ENCODE measurements at regions not wholly inside any gene's neighbourhood (a gene's known extent, or its start where the extent isn't known, plus 50 kb on each side); places are given as distances from the start of the nearest gene placed in this dataset.
"Not testable (repeated sequence)": the region's sequence is repeated elsewhere in the genome, so short reads cannot be mapped to it uniquely, and the experiment has no call there.

DNA sequence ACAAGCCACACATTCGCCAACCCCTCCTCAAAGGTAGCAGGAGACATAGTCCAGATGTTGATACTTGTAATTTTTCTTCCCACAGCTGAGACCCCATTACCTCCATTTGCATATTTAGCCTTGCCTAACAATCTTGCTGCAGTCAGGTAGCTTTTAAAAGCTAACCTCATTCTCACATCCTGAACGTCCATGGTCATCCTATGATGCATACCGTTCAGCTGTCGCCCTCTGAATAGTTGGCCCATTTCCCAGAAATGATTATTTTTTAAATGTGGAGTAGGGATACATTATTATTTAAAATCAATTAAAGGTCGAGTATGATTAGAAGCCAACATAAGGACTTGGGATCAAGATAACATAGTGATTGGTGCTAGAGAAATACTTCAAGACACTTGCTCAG is 165.0 kb downstream of the MEX3B start:
- no peaks in the 10 kb centered on the region for H3K27me3 ChIP-seq (ENCODE audit: control insufficient read depth, insufficient read depth, low read length)
- no peaks in the 10 kb centered on the region for H3K36me3 ChIP-seq (replicated peaks; ENCODE audit: control insufficient read depth, insufficient read depth, low read length)

DNA sequence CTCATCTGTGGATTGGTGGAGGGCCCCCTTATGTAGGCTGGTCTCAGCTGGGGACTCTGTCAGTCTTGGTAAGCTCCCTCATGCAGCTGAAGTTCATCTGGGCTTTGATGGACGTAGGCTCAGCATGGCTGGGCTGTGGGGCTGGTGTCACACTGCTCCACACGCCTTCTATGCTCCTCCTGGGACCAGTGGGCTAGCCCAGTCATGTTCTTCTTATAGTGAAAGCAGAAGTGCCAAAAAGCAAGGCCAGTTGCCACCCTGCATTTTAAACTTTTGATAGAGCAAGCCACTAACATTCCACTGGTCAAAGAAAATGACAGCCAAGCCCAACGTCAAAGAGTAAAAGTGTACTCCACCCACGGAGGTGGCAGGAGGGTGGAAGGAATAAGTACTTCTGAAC is 165.5 kb downstream of the MEX3B start:
- no peak for DNase-seq
- Histone ChIP-seq H3K4me3 (ENCODE audit: insufficient read depth, low read depth, low read length) (no peak overlapping the region), H3K36me3 (replicated peaks; ENCODE audit: control insufficient read depth, insufficient read depth, low read length) (no peaks in the 10 kb centered on the region), H3K27me3 (ENCODE audit: control insufficient read depth, insufficient read depth, low read length) (no peaks in the 10 kb centered on the region)

More for the DNA sequence above, 165.0 kb downstream of the MEX3B start:
- H3K4me3 ChIP-seq (ENCODE audit: insufficient read depth, low read depth, low read length): no peak overlapping the region
- DNase-seq: no peak

DNA sequence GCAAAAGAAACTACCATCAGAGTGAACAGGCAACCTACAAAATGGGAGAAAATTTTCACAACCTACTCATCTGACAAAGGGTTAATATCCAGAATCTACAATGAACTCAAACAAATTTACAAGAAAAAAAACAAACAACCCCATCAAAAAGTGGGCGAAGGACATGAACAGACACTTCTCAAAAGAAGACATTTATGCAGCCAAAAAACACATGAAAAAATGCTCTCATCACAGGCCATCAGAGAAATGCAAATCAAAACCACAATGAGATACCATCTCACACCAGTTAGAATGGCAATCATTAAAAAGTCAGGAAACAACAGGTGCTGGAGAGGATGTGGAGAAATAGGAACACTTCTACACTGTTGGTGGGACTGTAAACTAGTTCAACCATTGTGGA is 170.1 kb downstream of the MEX3B start:
- not testable (repeated sequence) for H3K27me3 ChIP-seq (ENCODE audit: control insufficient read depth, insufficient read depth, low read length); H3K36me3 ChIP-seq (replicated peaks; ENCODE audit: control insufficient read depth, insufficient read depth, low read length); H3K4me3 ChIP-seq (ENCODE audit: insufficient read depth, low read depth, low read length); DNase-seq

GRCh38 chr15:81870746-81871106 is 175.1 kb downstream of the MEX3B start:
- H3K4me3 ChIP-seq (ENCODE audit: insufficient read depth, low read depth, low read length): peak overlapping the region; percentile 44
- DNase-seq; H3K27me3 ChIP-seq (ENCODE audit: control insufficient read depth, insufficient read depth, low read length); H3K36me3 ChIP-seq (replicated peaks; ENCODE audit: control insufficient read depth, insufficient read depth, low read length): not testable (repeated sequence)

DNA sequence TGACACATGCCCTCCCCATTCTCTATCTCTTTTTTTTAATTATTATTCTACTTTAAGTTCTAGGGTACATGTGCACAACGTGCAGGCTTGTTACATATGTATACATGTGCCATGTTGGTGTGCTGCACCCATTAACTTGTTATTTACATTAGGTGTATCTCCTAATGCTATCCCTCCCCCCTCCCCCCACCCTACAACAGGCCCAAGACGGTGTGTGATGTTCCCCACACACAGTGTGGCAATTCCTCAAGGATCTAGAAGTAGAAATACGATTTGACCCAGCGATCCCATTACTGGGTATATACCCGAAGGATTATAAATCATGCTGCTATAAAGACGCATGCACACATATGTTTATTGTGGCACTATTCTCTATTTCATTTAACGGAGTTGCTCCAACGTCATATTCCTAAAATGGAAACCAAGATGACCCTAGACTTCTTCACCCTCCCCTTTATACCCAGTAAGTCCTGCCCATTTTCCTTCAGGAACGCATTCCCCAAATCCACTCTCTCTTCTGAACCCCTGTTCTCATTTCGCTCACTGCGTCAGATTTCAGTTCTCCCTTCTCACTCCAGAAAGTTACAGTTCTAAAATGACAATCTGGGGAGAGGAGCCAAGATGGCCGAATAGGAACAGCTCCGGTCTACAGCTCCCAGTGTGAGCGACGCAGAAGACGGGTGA is 175.6 kb downstream of the MEX3B start:
- peak overlapping the region; percentile 44 for H3K4me3 ChIP-seq (ENCODE audit: insufficient read depth, low read depth, low read length)
- H3K36me3 ChIP-seq (replicated peaks; ENCODE audit: control insufficient read depth, insufficient read depth, low read length); DNase-seq; H3K27me3 ChIP-seq (ENCODE audit: control insufficient read depth, insufficient read depth, low read length): not testable (repeated sequence)

- DNase-seq: no peak
- no peaks in the 10 kb centered on the region for H3K36me3 ChIP-seq (replicated peaks; ENCODE audit: control insufficient read depth, insufficient read depth, low read length)
- H3K27me3 ChIP-seq (ENCODE audit: control insufficient read depth, insufficient read depth, low read length): no peaks in the 10 kb centered on the region
- no peak overlapping the region for H3K4me3 ChIP-seq (ENCODE audit: insufficient read depth, low read depth, low read length)
These were observed 176.5 kb downstream of the MEX3B start for GRCh38 chr15:81869161-81869954.

GRCh38 chr15:81865850-81866537 is 179.8 kb downstream of the MEX3B start:
- Histone ChIP-seq H3K36me3 (replicated peaks; ENCODE audit: control insufficient read depth, insufficient read depth, low read length) (no peaks in the 10 kb centered on the region), H3K4me3 (ENCODE audit: insufficient read depth, low read depth, low read length) (no peak overlapping the region), H3K27me3 (ENCODE audit: control insufficient read depth, insufficient read depth, low read length) (no peaks in the 10 kb centered on the region)
- DNase-seq: no peak

- no peak for DNase-seq
- no peaks in the 10 kb centered on the region for H3K36me3 ChIP-seq (replicated peaks; ENCODE audit: control insufficient read depth, insufficient read depth, low read length)
- no peak overlapping the region for H3K4me3 ChIP-seq (ENCODE audit: insufficient read depth, low read depth, low read length)
- H3K27me3 ChIP-seq (ENCODE audit: control insufficient read depth, insufficient read depth, low read length): no peaks in the 10 kb centered on the region
These were observed 182.7 kb downstream of the MEX3B start for GRCh38 chr15:81863162-81863561.

DNA sequence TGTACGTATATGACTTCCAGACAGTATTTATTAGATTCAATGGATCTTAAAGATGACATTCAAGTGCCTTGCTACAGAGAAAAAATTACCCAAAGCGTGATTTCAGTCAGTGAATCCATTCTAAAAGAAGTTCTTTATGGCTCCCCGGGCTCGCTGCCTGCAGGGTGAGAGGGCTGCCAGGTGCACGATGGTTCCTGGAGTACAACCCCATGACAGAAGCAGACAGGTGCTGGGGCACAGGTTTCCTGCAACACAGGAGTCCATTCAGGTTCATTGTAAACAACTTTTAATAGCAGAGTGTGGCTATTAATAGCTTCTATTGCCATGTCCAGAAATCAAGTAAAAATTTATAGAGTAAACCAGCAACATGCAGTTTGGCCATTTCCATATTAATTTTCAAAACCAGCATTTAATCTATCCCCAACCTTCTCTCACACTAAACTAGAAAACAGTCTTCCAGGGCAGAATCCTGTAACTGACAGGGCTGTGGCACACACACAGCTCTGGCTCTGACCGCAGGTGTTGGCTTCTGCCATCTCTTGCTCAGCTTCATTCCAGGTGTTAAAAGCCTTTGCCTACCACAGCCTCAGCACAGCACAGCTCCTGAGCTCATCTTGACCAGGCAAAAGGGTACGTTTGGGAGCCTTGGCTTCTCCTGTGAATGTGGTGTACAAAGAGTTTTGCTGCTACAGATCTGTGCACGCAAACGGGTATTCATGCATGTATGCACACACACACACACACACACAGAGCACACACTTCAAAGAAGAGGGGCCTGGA is 185.9 kb downstream of the MEX3B start:
- Histone ChIP-seq H3K27me3 (ENCODE audit: control insufficient read depth, insufficient read depth, low read length) (no peaks in the 10 kb centered on the region), H3K36me3 (replicated peaks; ENCODE audit: control insufficient read depth, insufficient read depth, low read length) (no peaks in the 10 kb centered on the region; the same call in 1 of the 2 replicates), H3K4me3 (ENCODE audit: insufficient read depth, low read depth, low read length) (no peak overlapping the region)
- no peak for DNase-seq

GRCh38 chr15:81858586-81858985 is 187.2 kb downstream of the MEX3B start:
- no peaks in the 10 kb centered on the region; the same call in 1 of the 2 replicates for H3K36me3 ChIP-seq (replicated peaks; ENCODE audit: control insufficient read depth, insufficient read depth, low read length)
- no peak overlapping the region for H3K4me3 ChIP-seq (ENCODE audit: insufficient read depth, low read depth, low read length)

DNA sequence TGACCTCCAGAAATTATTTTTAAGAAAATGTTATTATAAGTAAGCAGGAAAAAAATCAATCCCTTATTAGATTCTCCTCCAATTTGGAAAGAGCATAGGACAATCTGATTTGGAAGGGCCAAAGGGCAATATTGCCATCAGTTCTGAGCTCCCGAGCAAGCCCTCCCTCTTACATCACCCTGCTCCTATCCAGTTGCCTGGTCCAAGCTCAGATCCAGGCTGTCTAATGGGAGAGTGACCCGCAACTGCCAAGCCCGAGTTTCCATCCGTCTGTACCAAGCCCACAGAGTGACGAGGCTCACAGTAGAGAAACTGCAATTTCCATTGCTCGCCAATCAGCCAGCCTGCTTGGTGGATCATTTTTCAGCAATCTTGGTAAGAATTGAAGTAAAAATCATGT is 187.7 kb downstream of the MEX3B start:
- Histone ChIP-seq H3K4me3 (ENCODE audit: insufficient read depth, low read depth, low read length) (no peak overlapping the region), H3K27me3 (ENCODE audit: control insufficient read depth, insufficient read depth, low read length) (no peaks in the 10 kb centered on the region), H3K36me3 (replicated peaks; ENCODE audit: control insufficient read depth, insufficient read depth, low read length) (no peaks in the 10 kb centered on the region; the same call in 1 of the 2 replicates)
- no peak for DNase-seq

More at GRCh38 chr15:81858586-81858985, 187.2 kb downstream of the MEX3B start:
- DNase-seq: no peak
- H3K27me3 ChIP-seq (ENCODE audit: control insufficient read depth, insufficient read depth, low read length): no peaks in the 10 kb centered on the region

DNA sequence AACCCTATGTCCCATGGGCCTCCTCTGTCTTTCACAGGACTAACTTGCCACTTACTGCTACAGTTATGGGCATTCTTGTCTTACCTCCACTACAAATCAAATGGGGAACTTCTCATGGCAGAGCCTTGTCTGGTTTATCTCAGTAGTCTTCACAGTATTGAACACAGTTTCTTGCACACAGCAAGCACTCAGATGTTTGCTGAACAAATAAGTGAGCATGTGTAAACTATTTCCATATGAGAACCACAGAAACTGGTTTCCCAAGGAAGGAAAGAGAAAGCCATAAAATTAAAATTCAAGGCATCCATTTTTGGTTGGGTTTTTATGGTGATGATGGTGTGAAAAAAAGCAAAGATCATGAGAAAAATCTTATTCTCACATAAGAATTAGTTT is 189.2 kb downstream of the MEX3B start:
- H3K36me3 ChIP-seq (replicated peaks; ENCODE audit: control insufficient read depth, insufficient read depth, low read length): no peaks in the 10 kb centered on the region; the same call in 1 of the 2 replicates
- no peak for DNase-seq
- H3K27me3 ChIP-seq (ENCODE audit: control insufficient read depth, insufficient read depth, low read length): no peaks in the 10 kb centered on the region
- H3K4me3 ChIP-seq (ENCODE audit: insufficient read depth, low read depth, low read length): no peak overlapping the region

DNA sequence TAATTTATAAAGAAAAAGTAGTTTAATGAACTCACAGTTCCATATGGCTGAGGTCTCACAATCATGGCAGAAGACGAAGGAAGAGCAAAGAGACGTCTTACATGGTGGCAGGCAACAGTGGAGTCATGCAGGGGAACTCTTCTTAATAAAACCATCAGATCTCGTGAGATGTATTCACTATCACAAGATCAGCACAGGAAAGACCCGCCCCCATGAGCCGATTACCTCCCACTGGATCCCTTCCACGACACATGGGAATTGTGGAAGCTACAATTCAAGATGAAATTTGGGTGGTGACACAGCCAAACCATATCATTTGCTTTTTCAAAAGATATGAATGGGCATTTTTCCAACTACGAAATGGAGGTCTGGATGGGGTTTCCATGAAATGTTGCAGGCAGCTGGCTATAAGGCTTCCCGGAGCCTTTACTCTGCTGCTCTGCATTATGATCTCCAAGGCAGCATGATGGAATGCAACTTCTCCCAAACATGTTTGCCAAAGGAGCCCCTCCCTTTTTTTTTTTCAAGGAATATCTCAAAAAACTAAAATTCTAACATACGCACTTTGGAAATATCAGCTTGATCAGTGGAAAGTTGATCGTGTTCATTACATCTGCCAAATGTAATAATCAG is 189.7 kb downstream of the MEX3B start:
- no peak for DNase-seq
- Histone ChIP-seq H3K4me3 (ENCODE audit: insufficient read depth, low read depth, low read length) (no peak overlapping the region), H3K27me3 (ENCODE audit: control insufficient read depth, insufficient read depth, low read length) (no peaks in the 10 kb centered on the region), H3K36me3 (replicated peaks; ENCODE audit: control insufficient read depth, insufficient read depth, low read length) (no peaks in the 10 kb centered on the region; the same call in 1 of the 2 replicates)

All from H7 (cell line).